Esophagus squamous epithelium (tissue), 4 donors: ENCODE measurements at regions not wholly inside any gene's neighbourhood (a gene's known extent, or its start where the extent isn't known, plus 50 kb on each side); places are given as distances from the start of the nearest gene placed in this dataset.

Experiments
- CTCF ChIP-seq, 6 experiments: fragments of 450-650 bp in 4 of 6; fragments of 200-600 bp in 2 of 6; sonication (generic) in 2 of 6; IDR thresholded peaks; one replicate each; pipeline ENCODE4 v1.5.1; 2016 to 2019; ENCODE audit warnings: antibody characterized with exemption in 6 of 6, mild to moderate bottlenecking in 4 of 6, moderate library complexity in 4 of 6
- POLR2A ChIP-seq, 4 donors: fragments of 450-650 bp; IDR thresholded peaks; one replicate each; pipeline ENCODE4 v1.6.1; 2017; ENCODE audit warnings: antibody characterized with exemption in 4 of 4, mild to moderate bottlenecking in 4 of 4, moderate library complexity in 3 of 4

- no peak for TF ChIP-seq CTCF (IDR thresholded peaks at IDR 0.05)
- no peak for TF ChIP-seq POLR2A (IDR thresholded peaks at IDR 0.05)
Measured at GRCh38 chr5:112597831-112598230, 139.9 kb upstream of the APC start.
